ENCODE measurements at regions not wholly inside any gene's neighbourhood (a gene's known extent, or its start where the extent isn't known, plus 50 kb on each side); places are given as distances from the start of the nearest gene placed in this dataset.

- H3K9me3 ChIP-seq (ENCODE audit: control insufficient read depth, low read length): no peaks in the 10 kb centered on the region
- no peak for TF ChIP-seq CTCF (conservative IDR thresholded peaks at IDR 0.05)
- no peak for DNase-seq
- H3K4me1 Mint-ChIP-seq: peaks cover 14% of the 10 kb centered on the region
- no peaks in the 10 kb centered on the region for H3K36me3 ChIP-seq (ENCODE audit: control insufficient read depth, insufficient read depth, low read length)
- H3K27ac Mint-ChIP-seq: no peak overlapping the region
- no peaks in the 10 kb centered on the region for H3K36me3 Mint-ChIP-seq (ENCODE audit: low read depth)
- no peak overlapping the region for H3K4me3 Mint-ChIP-seq
- peaks cover 18% of the 10 kb centered on the region for H3K4me1 ChIP-seq (ENCODE audit: control insufficient read depth, insufficient read depth, low read length)
- no peak overlapping the region for H3K27ac ChIP-seq (ENCODE audit: low read depth, low read length)
- H3K9me3 Mint-ChIP-seq: no peaks in the 10 kb centered on the region
- no peaks in the 10 kb centered on the region for H3K27me3 ChIP-seq (ENCODE audit: control insufficient read depth, insufficient read depth, low read length, poor library complexity, severe bottlenecking)
- no peak overlapping the region for H3K9ac ChIP-seq (ENCODE audit: extremely low read depth, low read length, poor library complexity, severe bottlenecking)
- H3K27me3 Mint-ChIP-seq (ENCODE audit: insufficient read depth): peaks cover 43% of the 10 kb centered on the region
- WGBS, 2 experiments (ENCODE audit: insufficient coverage in 1 of 2, insufficient read length in 1 of 2): 0% methylated on average over 1 of the region's 1 CpG; no CpG with 5 or more reads in 1 of the 2 experiments
- peak overlapping the region; percentile 44 for H3K4me3 ChIP-seq (ENCODE audit: low read length)
Measured at GRCh38 chr1:57678138-57678537, 254.3 kb upstream of the DAB1 start.

GRCh38 chr1:57675776-57676175 lies 251.9 kb upstream of the DAB1 start:
- Histone ChIP-seq H3K4me1 (ENCODE audit: control insufficient read depth, insufficient read depth, low read length) (peaks cover 18% of the 10 kb centered on the region), H3K36me3 (ENCODE audit: control insufficient read depth, insufficient read depth, low read length) (no peaks in the 10 kb centered on the region), H3K27ac (ENCODE audit: low read depth, low read length) (no peak overlapping the region), H3K9ac (ENCODE audit: extremely low read depth, low read length, poor library complexity, severe bottlenecking) (no peak overlapping the region), H3K27me3 (ENCODE audit: control insufficient read depth, insufficient read depth, low read length, poor library complexity, severe bottlenecking) (no peaks in the 10 kb centered on the region), H3K9me3 (ENCODE audit: control insufficient read depth, low read length) (no peaks in the 10 kb centered on the region), H3K4me3 (ENCODE audit: low read length) (no peak overlapping the region)
- no peak overlapping the region for H3K27ac Mint-ChIP-seq
- no peaks in the 10 kb centered on the region for H3K9me3 Mint-ChIP-seq
- H3K36me3 Mint-ChIP-seq (ENCODE audit: low read depth): no peaks in the 10 kb centered on the region
- peaks cover 36% of the 10 kb centered on the region for H3K27me3 Mint-ChIP-seq (ENCODE audit: insufficient read depth)
- no peak overlapping the region for H3K4me3 Mint-ChIP-seq
- TF ChIP-seq CTCF (conservative IDR thresholded peaks at IDR 0.05): no peak
- no peak for DNase-seq
- peaks cover 13% of the 10 kb centered on the region for H3K4me1 Mint-ChIP-seq

- H3K27ac ChIP-seq (ENCODE audit: low read depth, low read length): no peak overlapping the region
- no peaks in the 10 kb centered on the region for H3K9me3 ChIP-seq (ENCODE audit: control insufficient read depth, low read length)
- Mint-ChIP-seq H3K36me3 (ENCODE audit: low read depth) (no peaks in the 10 kb centered on the region), H3K9me3 (no peaks in the 10 kb centered on the region), H3K4me1 (peaks cover 9% of the 10 kb centered on the region), H3K27ac (no peak overlapping the region), H3K27me3 (ENCODE audit: insufficient read depth) (peaks cover 31% of the 10 kb centered on the region), H3K4me3 (no peak overlapping the region)
- H3K27me3 ChIP-seq (ENCODE audit: control insufficient read depth, insufficient read depth, low read length, poor library complexity, severe bottlenecking): no peaks in the 10 kb centered on the region
- peaks cover 18% of the 10 kb centered on the region for H3K4me1 ChIP-seq (ENCODE audit: control insufficient read depth, insufficient read depth, low read length)
- no peak overlapping the region for H3K4me3 ChIP-seq (ENCODE audit: low read length)
- no peak for TF ChIP-seq CTCF (conservative IDR thresholded peaks at IDR 0.05)
- no peak overlapping the region for H3K9ac ChIP-seq (ENCODE audit: extremely low read depth, low read length, poor library complexity, severe bottlenecking)
- no peaks in the 10 kb centered on the region for H3K36me3 ChIP-seq (ENCODE audit: control insufficient read depth, insufficient read depth, low read length)
- DNase-seq: no peak
Measured at GRCh38 chr1:57674801-57675200, 250.9 kb upstream of the DAB1 start.
